NT2/D1 (cell line): ENCODE measurements at regions not wholly inside any gene's neighbourhood (a gene's known extent, or its start where the extent isn't known, plus 50 kb on each side); places are given as distances from the start of the nearest gene placed in this dataset.
"Not testable (repeated sequence)": the region's sequence is repeated elsewhere in the genome, so short reads cannot be mapped to it uniquely, and the experiment has no call there.

Source experiments
- DNase-seq: peaks from one replicate; pipeline ENCODE4 v3.0.0-alpha.2; 2011; ENCODE audit warnings: low read depth, low spot score
- H3K27me3 ChIP-seq: 2 replicates; pipeline ENCODE4 v1.6.0; 2011; ENCODE audit warnings: mild to moderate bottlenecking; ENCODE audit not compliant: insufficient read length, insufficient read depth
- H3K36me3 ChIP-seq: 2 replicates; pipeline ENCODE4 v1.6.1; 2011; ENCODE audit warnings: mild to moderate bottlenecking, low read length, mixed read lengths; ENCODE audit not compliant: insufficient read depth, insufficient read length
- H3K4me1 ChIP-seq: 2 replicates; pipeline ENCODE4 v1.5.1; 2011; ENCODE audit not compliant: insufficient read depth, insufficient read length
- H3K4me3 ChIP-seq: 2 replicates; pipeline ENCODE4 v1.5.1; 2011; ENCODE audit warnings: low read depth; ENCODE audit not compliant: insufficient read length
- H3K9ac ChIP-seq: 2 replicates; pipeline ENCODE4 v1.6.0; 2011; ENCODE audit warnings: low read depth; ENCODE audit not compliant: insufficient read length
- H3K9me3 ChIP-seq: 2 replicates; pipeline ENCODE4 v1.5.1; 2011; ENCODE audit warnings: mild to moderate bottlenecking, low read length; ENCODE audit not compliant: insufficient read depth
- SUZ12 ChIP-seq: IDR thresholded peaks from 2 replicates; pipeline ENCODE4 v1.6.1; 2011; ENCODE audit not compliant: insufficient read length, insufficient read depth; ENCODE audit errors: extremely low read depth
- YY1 ChIP-seq: IDR thresholded peaks from 2 replicates; pipeline ENCODE4 v1.6.1; 2011; ENCODE audit not compliant: insufficient read length, insufficient read depth
- ZNF274 ChIP-seq: IDR thresholded peaks from 2 replicates; pipeline ENCODE4 v1.6.1; 2011; ENCODE audit warnings: mild to moderate bottlenecking, low read depth, low read length

DNA sequence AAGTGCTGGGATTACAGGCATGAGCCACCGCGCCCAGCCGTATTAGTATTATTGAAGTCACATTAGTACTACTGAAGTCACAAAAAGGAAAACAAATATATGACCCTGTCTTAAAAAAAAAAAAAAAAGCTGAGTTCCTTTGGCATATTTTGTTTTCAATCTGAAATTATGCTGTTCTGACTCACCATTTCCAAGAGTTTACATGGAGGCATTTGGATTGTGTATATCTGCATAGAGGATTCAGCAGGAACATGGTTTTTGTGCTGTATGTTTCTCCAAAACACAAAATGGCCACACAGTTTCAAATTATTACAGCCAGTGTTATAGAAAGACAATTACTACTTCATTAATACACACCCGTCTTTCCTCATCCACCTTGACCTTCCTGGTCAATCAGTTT, 103.5 kb upstream of the TSC22D1 start:
- H3K9ac ChIP-seq, result no peak overlapping the region
- TF ChIP-seq SUZ12, result no peak
- no peak for TF ChIP-seq ZNF274
- TF ChIP-seq YY1, result no peak
- no peak for DNase-seq
- H3K4me1 ChIP-seq, result no peaks in the 10 kb centered on the region
- no peaks in the 10 kb centered on the region for H3K27me3 ChIP-seq
- H3K9me3 ChIP-seq, result peaks cover 10% of the 10 kb centered on the region
- no peak overlapping the region for H3K4me3 ChIP-seq
- no peaks in the 10 kb centered on the region for H3K36me3 ChIP-seq

DNA sequence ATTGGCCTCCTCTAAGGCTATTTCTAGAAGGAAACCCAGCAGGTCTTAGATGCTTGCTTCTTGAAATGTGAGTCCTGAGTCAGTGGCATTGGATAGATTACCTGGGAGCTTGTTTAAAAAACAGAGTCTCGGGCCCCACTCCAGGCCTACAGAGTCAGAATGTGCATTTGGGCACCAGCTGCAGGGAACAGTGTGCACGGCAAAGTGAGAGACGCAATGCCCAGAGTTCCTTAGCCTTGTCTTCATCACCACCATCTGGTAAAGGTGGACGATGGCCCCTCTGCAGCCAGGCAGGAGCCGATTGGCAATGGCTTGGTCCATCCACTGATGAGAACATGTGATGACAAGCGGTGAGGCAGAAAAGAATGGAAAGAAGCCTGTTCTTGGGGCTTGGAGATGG, 102.1 kb upstream of the TSC22D1 start:
- DNase-seq, result no peak
- no peaks in the 10 kb centered on the region for H3K4me1 ChIP-seq
- H3K4me3 ChIP-seq, result no peak overlapping the region
- H3K9ac ChIP-seq, result no peak overlapping the region
- no peak for TF ChIP-seq YY1
- no peak for TF ChIP-seq SUZ12
- TF ChIP-seq ZNF274, result no peak
- no peaks in the 10 kb centered on the region for H3K36me3 ChIP-seq
- no peaks in the 10 kb centered on the region; the same call in 1 of the 2 replicates for H3K9me3 ChIP-seq
- H3K27me3 ChIP-seq, result no peaks in the 10 kb centered on the region

DNA sequence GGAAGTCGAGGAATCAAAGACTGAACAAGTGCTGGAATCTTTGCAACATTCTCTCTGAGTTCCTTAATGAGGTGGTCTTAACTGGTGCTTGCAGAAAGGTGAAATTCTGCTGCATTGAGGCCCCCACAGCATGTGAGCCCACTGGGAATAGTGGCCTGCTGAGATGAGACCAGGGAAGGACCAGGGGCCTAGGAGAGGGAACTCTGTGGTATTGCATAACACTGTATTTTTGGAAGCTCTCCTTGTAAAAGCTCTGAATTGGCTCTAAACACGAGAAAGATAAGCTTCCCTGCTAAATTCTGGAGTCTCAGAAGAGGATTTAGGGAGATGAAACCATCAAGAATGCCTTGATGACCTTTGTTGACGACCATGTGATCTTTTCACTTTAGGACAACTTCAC, 100.4 kb upstream of the TSC22D1 start:
- no peak overlapping the region for H3K4me3 ChIP-seq
- H3K27me3 ChIP-seq, result no peaks in the 10 kb centered on the region
- H3K9ac ChIP-seq, result no peak overlapping the region
- no peaks in the 10 kb centered on the region for H3K36me3 ChIP-seq
- H3K4me1 ChIP-seq, result no peaks in the 10 kb centered on the region
- no peak for TF ChIP-seq SUZ12
- no peak for DNase-seq
- no peaks in the 10 kb centered on the region; the same call in 1 of the 2 replicates for H3K9me3 ChIP-seq

DNA sequence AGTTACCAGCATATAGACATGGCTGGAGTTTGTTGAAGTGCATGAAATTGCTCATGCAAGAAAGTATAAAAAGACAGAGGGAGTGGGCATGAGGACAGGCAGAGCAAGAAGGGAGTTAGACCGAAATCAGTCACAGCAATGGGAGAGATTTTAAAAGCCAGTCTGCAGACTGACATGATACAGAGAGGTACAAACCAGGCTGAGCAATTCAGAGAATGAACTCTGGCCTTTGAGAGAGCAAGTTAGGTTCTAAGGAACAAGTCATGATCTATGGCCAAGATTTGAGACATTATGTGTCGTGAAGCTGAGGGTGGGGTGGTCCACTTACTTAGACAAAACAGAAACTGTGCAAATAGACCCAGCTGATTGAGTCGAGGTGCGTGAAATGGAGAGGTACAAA, 93.4 kb upstream of the TSC22D1 start:
- H3K27me3 ChIP-seq, result no peaks in the 10 kb centered on the region
- no peak overlapping the region for H3K9ac ChIP-seq
- H3K9me3 ChIP-seq, result no peaks in the 10 kb centered on the region
- H3K4me1 ChIP-seq, result no peaks in the 10 kb centered on the region
- TF ChIP-seq YY1 (no peak), ZNF274 (no peak), SUZ12 (no peak)
- H3K4me3 ChIP-seq, result no peak overlapping the region
- H3K36me3 ChIP-seq, result no peaks in the 10 kb centered on the region
- DNase-seq, result no peak

DNA sequence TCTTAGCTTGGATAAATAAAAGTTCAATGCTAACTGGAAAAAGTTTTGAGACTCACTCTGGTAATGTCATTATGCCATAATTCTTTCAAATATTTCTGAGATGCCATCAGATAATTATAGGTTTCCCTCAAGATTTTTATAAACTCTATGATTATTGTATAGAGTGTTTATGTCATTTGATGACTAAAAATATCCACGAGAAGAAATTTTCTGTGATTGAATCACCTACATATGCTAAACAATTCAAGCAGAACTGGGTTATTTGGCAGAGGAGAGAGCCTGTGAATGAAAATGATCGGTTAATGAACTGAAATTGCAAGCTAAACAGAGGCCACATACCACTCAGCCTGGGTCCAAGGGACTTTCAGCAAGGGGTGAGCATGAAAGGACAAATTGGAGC, 92.6 kb upstream of the TSC22D1 start:
- no peaks in the 10 kb centered on the region for H3K27me3 ChIP-seq
- DNase-seq, result no peak
- no peak overlapping the region for H3K9ac ChIP-seq
- no peaks in the 10 kb centered on the region for H3K9me3 ChIP-seq
- TF ChIP-seq YY1, result no peak
- no peak for TF ChIP-seq ZNF274
- no peak for TF ChIP-seq SUZ12
- no peaks in the 10 kb centered on the region for H3K4me1 ChIP-seq
- no peak overlapping the region for H3K4me3 ChIP-seq
- H3K36me3 ChIP-seq, result no peaks in the 10 kb centered on the region

DNA sequence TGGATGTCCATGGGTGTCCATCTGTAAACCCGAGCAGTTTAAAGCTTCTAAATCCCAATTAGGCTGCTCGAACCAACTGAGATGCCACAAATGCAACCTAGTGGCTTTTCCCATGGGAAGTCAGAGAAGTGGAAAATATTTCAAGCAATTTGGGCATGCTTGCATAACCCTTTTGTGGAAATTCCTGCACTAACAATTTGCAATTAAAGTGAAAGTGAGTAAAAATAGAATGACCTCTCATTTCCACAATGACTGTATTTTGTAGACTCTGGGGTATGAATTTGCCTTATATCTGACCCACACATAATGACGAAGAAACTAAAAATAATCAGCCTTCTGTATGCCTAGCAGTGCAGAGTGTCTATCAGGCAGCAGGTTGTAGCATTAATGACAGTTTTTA, 91.8 kb upstream of the TSC22D1 start:
- H3K27me3 ChIP-seq, result no peaks in the 10 kb centered on the region
- H3K9ac ChIP-seq, result no peak overlapping the region
- TF ChIP-seq YY1, result no peak
- TF ChIP-seq SUZ12, result no peak
- no peak for TF ChIP-seq ZNF274
- H3K36me3 ChIP-seq, result no peaks in the 10 kb centered on the region
- no peaks in the 10 kb centered on the region for H3K4me1 ChIP-seq
- DNase-seq, result no peak
- no peaks in the 10 kb centered on the region for H3K9me3 ChIP-seq
- H3K4me3 ChIP-seq, result no peak overlapping the region

DNA sequence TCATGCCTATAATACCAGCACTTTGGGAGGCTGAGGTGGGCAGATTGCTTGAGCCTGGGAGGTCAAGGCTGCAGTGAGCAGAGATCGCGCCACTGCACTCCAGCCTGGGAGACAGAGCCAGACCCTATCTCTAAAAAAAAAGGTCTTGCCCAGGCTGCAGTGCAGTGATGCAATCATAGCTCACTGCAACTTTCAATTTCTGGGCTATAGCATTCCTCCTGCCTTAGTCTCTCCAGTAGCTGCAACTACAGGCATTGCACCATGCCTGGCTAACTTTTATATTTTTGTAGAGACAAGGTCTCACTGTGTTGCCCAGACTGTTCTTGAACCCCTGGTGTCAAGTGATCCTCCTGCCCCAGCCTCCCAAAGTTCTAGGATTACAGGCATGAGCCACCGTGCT, 90.4 kb upstream of the TSC22D1 start:
- DNase-seq, H3K9ac ChIP-seq, H3K27me3 ChIP-seq, H3K36me3 ChIP-seq, H3K4me1 ChIP-seq, H3K9me3 ChIP-seq, H3K4me3 ChIP-seq: not testable (repeated sequence)

DNA sequence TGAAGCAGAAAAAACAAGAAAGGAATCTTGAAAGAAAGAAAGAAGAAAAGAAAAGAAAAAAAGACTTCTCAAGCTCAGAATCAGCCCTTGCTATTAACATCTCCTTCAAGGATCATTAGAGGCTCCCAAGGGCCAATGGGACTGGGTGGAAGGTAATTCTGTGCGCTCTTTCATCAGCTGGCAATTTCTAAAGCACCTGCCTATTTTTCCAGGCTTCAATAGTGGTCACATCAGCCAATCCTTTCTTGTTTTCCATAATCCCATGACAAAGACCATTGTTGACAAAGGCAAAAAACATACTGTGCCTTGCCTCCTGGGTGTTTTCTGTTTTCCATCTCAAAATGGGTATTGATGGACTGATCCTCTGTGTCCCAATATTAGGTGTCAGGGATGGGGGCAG, 88.2 kb upstream of the TSC22D1 start:
- Histone ChIP-seq H3K36me3 (no peaks in the 10 kb centered on the region), H3K9ac (no peak overlapping the region), H3K4me1 (no peaks in the 10 kb centered on the region), H3K9me3 (no peaks in the 10 kb centered on the region), H3K4me3 (no peak overlapping the region), H3K27me3 (peaks cover 3% of the 10 kb centered on the region)
- no peak for DNase-seq
- TF ChIP-seq ZNF274 (no peak), YY1 (no peak), SUZ12 (no peak)

DNA sequence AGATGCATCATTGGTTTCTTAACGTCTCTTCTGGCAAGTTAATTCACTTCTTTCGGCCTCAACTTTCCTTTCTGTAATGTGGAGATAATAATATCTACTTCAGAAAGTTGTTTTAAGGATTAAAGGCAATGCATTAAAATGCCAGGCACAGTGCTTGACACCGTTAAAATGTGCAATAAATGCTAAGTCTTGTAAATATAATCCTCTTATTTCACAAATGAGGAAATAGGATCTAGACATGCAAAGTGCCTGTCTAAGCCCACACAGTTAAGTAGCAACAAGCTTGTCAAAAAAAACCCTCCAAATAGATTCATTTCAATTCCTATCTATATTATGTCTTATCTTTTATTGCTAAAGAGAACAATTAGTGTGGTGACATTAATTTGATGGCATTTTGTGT, 86.4 kb upstream of the TSC22D1 start:
- no peak for DNase-seq
- Histone ChIP-seq H3K4me1 (no peaks in the 10 kb centered on the region), H3K9ac (no peak overlapping the region), H3K36me3 (no peaks in the 10 kb centered on the region), H3K4me3 (no peak overlapping the region), H3K9me3 (no peaks in the 10 kb centered on the region), H3K27me3 (peaks cover 3% of the 10 kb centered on the region)
- no peak for TF ChIP-seq ZNF274
- no peak for TF ChIP-seq YY1
- TF ChIP-seq SUZ12, result no peak
